Stomach (tissue), 4 donors: ENCODE measurements at regions not wholly inside any gene's neighbourhood (a gene's known extent, or its start where the extent isn't known, plus 50 kb on each side); places are given as distances from the start of the nearest gene placed in this dataset.

Source experiments
- EP300 ChIP-seq: sonication (generic); formaldehyde crosslinking; IDR thresholded peaks from one replicate; pipeline ENCODE4 v1.6.1; 2017; ENCODE audit warnings: antibody characterized with exemption
- POLR2A ChIP-seq, 4 donors: fragments of 450-650 bp; IDR thresholded peaks; one replicate each; pipeline ENCODE4 v1.6.1; 2016; ENCODE audit warnings: antibody characterized with exemption in 4 of 4, control low read depth in 2 of 4, mild to moderate bottlenecking in 1 of 4, moderate library complexity in 1 of 4
- POLR2AphosphoS5 ChIP-seq, 3 donors: sonication (generic); formaldehyde crosslinking; IDR thresholded peaks; one replicate each; pipeline ENCODE4 v1.6.1; 2016; ENCODE audit warnings: antibody characterized with exemption in 3 of 3
- TF ChIP-seq, protein P1 (sequence below), 7 experiments: fragments of 450-650 bp in 4 of 7; fragments of 200-600 bp in 3 of 7; sonication (generic) in 3 of 7; IDR thresholded peaks; one replicate each; pipeline ENCODE4 v1.5.1; 2016 to 2019; ENCODE audit warnings: antibody characterized with exemption in 7 of 7, control low read depth in 2 of 7, mild to moderate bottlenecking in 1 of 7

DNA sequence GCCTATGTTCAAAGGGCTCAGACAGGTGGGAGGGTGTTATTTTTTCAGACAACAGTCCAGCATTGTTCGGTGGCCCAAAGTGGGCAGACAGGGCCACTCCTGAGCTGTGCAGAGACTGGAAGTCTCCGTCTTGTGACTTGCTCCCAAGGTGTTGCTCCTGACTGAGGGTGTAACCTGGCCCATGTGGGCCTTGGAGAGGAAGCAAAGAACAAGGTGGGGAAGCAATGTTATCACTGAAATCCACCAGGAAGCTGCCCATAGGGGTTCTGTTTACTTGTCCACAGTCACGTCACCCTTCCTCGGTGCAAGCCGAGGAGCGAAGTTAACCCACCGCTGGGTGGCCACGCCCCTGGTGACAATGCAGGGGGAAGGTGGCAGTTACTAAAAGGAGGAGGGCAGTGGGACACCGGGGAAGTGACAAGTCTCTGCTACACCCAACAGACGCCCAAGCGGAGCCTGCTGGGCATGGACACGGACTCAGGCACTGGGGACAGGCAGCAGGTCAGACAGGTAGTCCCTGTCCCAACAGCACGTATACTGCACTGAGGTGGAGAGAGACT, 311.6 kb upstream of the MKI67 start:
- TF ChIP-seq, protein P1, sequence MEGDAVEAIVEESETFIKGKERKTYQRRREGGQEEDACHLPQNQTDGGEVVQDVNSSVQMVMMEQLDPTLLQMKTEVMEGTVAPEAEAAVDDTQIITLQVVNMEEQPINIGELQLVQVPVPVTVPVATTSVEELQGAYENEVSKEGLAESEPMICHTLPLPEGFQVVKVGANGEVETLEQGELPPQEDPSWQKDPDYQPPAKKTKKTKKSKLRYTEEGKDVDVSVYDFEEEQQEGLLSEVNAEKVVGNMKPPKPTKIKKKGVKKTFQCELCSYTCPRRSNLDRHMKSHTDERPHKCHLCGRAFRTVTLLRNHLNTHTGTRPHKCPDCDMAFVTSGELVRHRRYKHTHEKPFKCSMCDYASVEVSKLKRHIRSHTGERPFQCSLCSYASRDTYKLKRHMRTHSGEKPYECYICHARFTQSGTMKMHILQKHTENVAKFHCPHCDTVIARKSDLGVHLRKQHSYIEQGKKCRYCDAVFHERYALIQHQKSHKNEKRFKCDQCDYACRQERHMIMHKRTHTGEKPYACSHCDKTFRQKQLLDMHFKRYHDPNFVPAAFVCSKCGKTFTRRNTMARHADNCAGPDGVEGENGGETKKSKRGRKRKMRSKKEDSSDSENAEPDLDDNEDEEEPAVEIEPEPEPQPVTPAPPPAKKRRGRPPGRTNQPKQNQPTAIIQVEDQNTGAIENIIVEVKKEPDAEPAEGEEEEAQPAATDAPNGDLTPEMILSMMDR (IDR thresholded peaks at IDR 0.05), result no peak
- TF ChIP-seq POLR2A (IDR thresholded peaks at IDR 0.05), result no peak
- no peak for TF ChIP-seq POLR2AphosphoS5 (IDR thresholded peaks at IDR 0.05)
- no peak for TF ChIP-seq EP300
